SK-N-SH (cell line): ENCODE measurements at regions not wholly inside any gene's neighbourhood (a gene's known extent, or its start where the extent isn't known, plus 50 kb on each side); places are given as distances from the start of the nearest gene placed in this dataset.
"Not testable (repeated sequence)": the region's sequence is repeated elsewhere in the genome, so short reads cannot be mapped to it uniquely, and the experiment has no call there.

Experiments
- CTCF ChIP-seq: fragments of 200-600 bp; sonication (generic); IDR thresholded peaks from 2 replicates; pipeline ENCODE4 v1.6.1; 2017; ENCODE audit warnings: antibody characterized with exemption, mild to moderate bottlenecking, moderate library complexity
- EZH2phosphoT487 ChIP-seq: fragments of 200-600 bp; sonication (generic); IDR thresholded peaks from 2 replicates; pipeline ENCODE4 v1.6.1; 2017; ENCODE audit warnings: low read depth, mixed run types, mild to moderate bottlenecking, antibody characterized with exemption, moderate library complexity, borderline replicate concordance
- FOXJ3 ChIP-seq: sonication (generic); formaldehyde crosslinking; IDR thresholded peaks from 2 replicates; pipeline ENCODE4 v1.5.1; 2020; ENCODE audit warnings: mild to moderate bottlenecking, missing genetic modification reagents
- FOXM1 ChIP-seq: IDR thresholded peaks from 2 replicates; pipeline ENCODE4 v1.4.0; 2012; ENCODE audit warnings: low read depth, mild to moderate bottlenecking
- GABPA ChIP-seq: IDR thresholded peaks from 2 replicates; pipeline ENCODE4 v1.4.0; 2012; ENCODE audit warnings: low read depth, mild to moderate bottlenecking
- MXI1 ChIP-seq: IDR thresholded peaks from 2 replicates; pipeline ENCODE4 v1.6.1; 2012; ENCODE audit warnings: mild to moderate bottlenecking, low read depth, low read length, improper control_type of control experiment
- POLR2AphosphoS5 ChIP-seq: IDR thresholded peaks from 2 replicates; pipeline ENCODE4 v1.6.1; 2012; ENCODE audit warnings: low read depth, low read length
- REST ChIP-seq: IDR thresholded peaks from 2 replicates; pipeline ENCODE4 v1.6.1; 2012; ENCODE audit warnings: mild to moderate bottlenecking, low read depth, low read length, moderate library complexity
- SMC3 ChIP-seq: IDR thresholded peaks from 2 replicates; pipeline ENCODE4 v1.6.1; 2012; ENCODE audit warnings: low read depth, low read length, improper control_type of control experiment
- YY1 ChIP-seq: IDR thresholded peaks from 2 replicates; pipeline ENCODE4 v1.4.0; 2012; ENCODE audit warnings: low read depth, mild to moderate bottlenecking
- ZBTB33 ChIP-seq: IDR thresholded peaks from 2 replicates; pipeline ENCODE4 v1.4.0; 2012; ENCODE audit warnings: low read depth, borderline replicate concordance

GRCh38 chr11:94237447-94238153 lies 66.8 kb upstream of the IZUMO1R start:
- not testable (repeated sequence) for TF ChIP-seq YY1; FOXJ3 (CRISPR knock-in tag); MXI1; ZBTB33; POLR2AphosphoS5; EZH2phosphoT487; FOXM1; REST; GABPA
- TF ChIP-seq CTCF = peak; percentile 30
- 0 out of 2 replicates have a peak, but pooled peaks have one; percentile 2 for TF ChIP-seq SMC3
